HEK293T (cell line): ENCODE measurements at regions not wholly inside any gene's neighbourhood (a gene's known extent, or its start where the extent isn't known, plus 50 kb on each side); places are given as distances from the start of the nearest gene placed in this dataset.

Experiments used
- CTCF ChIA-PET: fragments of 350-600 bp; formaldehyde crosslinking; extraction: SDS; loops from one replicate; lab custom pipeline; 2021; ENCODE audit warnings: antibody characterized with exemption, inconsistent platforms; lab: Yijun Ruan, JAX
- POLR2A ChIA-PET: fragments of 350-600 bp; formaldehyde crosslinking; extraction: SDS; loops from one replicate; lab custom pipeline; 2020; ENCODE audit warnings: antibody characterized with exemption, inconsistent platforms; lab: Yijun Ruan, JAX
- DNase-seq: peaks from one replicate; pipeline ENCODE4 v3.0.0; 2012; ENCODE audit warnings: mixed read lengths; ENCODE audit errors: extremely low spot score
- ARNT ChIP-seq: fragments of 450-650 bp; IDR thresholded peaks from 2 replicates; pipeline ENCODE4 v1.6.1; 2017; ENCODE audit warnings: mild to moderate bottlenecking
- BHLHE40 ChIP-seq: fragments of 450-650 bp; IDR thresholded peaks from 2 replicates; pipeline ENCODE4 v1.6.1; 2016; ENCODE audit warnings: mild to moderate bottlenecking, moderate library complexity, borderline replicate concordance
- CTBP1 ChIP-seq: fragments of 450-650 bp; IDR thresholded peaks from 2 replicates; pipeline ENCODE4 v1.6.1; 2016; ENCODE audit warnings: borderline replicate concordance
- ELF4 ChIP-seq: fragments of 450-650 bp; IDR thresholded peaks from 2 replicates; pipeline ENCODE4 v1.6.1; 2017; ENCODE audit warnings: antibody characterized with exemption
- FOXA1 ChIP-seq: fragments of 450-650 bp; IDR thresholded peaks from 2 replicates; pipeline ENCODE4 v1.6.1; 2016; ENCODE audit warnings: mild to moderate bottlenecking
- FOXK2 ChIP-seq: fragments of 450-650 bp; IDR thresholded peaks from 2 replicates; pipeline ENCODE4 v1.6.1; 2016; ENCODE audit warnings: mild to moderate bottlenecking
- FOXM1 ChIP-seq: fragments of 450-650 bp; IDR thresholded peaks from 2 replicates; pipeline ENCODE4 v1.6.1; 2017; ENCODE audit warnings: mild to moderate bottlenecking, borderline replicate concordance
- HDGF ChIP-seq: fragments of 450-650 bp; IDR thresholded peaks from 2 replicates; pipeline ENCODE4 v1.6.1; 2017; ENCODE audit warnings: antibody characterized with exemption, borderline replicate concordance
- L3MBTL2 ChIP-seq: fragments of 450-650 bp; conservative IDR thresholded peaks from 2 replicates; pipeline ENCODE4 v1.6.1; 2016; ENCODE audit warnings: mild to moderate bottlenecking
- LEF1 ChIP-seq: fragments of 450-650 bp; IDR thresholded peaks from 2 replicates; pipeline ENCODE4 v1.6.1; 2017; ENCODE audit warnings: mild to moderate bottlenecking, borderline replicate concordance
- NFRKB ChIP-seq: fragments of 450-650 bp; IDR thresholded peaks from 2 replicates; pipeline ENCODE4 v1.6.1; 2016; ENCODE audit warnings: mild to moderate bottlenecking, moderate library complexity
- PKNOX1 ChIP-seq: fragments of 450-650 bp; IDR thresholded peaks from 2 replicates; pipeline ENCODE4 v1.6.1; 2016
- SP1 ChIP-seq: fragments of 450-650 bp; IDR thresholded peaks from 2 replicates; pipeline ENCODE4 v1.6.1; 2017
- SUZ12 ChIP-seq: fragments of 450-650 bp; IDR thresholded peaks from 2 replicates; pipeline ENCODE4 v1.6.1; 2016; ENCODE audit warnings: mild to moderate bottlenecking
- TARDBP ChIP-seq: fragments of 450-650 bp; IDR thresholded peaks from 2 replicates; pipeline ENCODE4 v1.6.1; 2016
- ZNF384 ChIP-seq: fragments of 450-650 bp; IDR thresholded peaks from 2 replicates; pipeline ENCODE4 v1.6.1; 2016

DNA sequence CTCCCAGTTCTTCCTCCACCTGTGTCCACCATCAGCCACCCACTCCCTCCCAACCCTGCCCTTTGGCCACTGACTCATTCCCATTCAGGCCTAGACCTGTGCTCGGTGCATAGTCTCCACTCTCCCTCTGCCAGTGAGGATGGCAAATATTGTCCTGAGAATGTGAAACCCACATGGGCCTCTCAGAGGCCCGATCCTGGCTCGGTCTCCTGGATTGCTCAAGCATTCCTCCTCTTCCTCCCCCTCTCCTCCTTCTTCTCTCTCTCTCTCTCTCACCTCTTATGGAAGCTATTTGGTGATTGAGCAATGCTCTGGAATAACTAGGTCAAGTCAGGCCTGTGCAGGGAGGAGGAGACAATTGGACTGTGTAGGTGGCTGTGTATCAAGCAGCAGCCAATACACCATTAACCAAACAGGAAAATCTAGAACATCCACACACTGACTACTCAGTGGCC, 99.9 kb downstream of the KLF4 start:
- POLR2A ChIA-PET = no interaction called here
- no peak for TF ChIP-seq HDGF
- no peak for TF ChIP-seq CTBP1
- TF ChIP-seq ELF4 = no peak
- no peak for TF ChIP-seq BHLHE40
- TF ChIP-seq SUZ12 = no peak
- no peak for TF ChIP-seq FOXK2
- no peak for TF ChIP-seq SP1
- no peak for TF ChIP-seq ARNT
- no peak for TF ChIP-seq TARDBP
- TF ChIP-seq FOXM1 = no peak
- TF ChIP-seq ZNF384 = no peak
- no peak for TF ChIP-seq PKNOX1
- TF ChIP-seq LEF1 = no peak
- no peak for TF ChIP-seq FOXA1
- no peak for TF ChIP-seq L3MBTL2
- no peak for TF ChIP-seq NFRKB
- CTCF ChIA-PET = no interaction called here
- DNase-seq = no peak

- ChIA-PET CTCF (no interaction called here), POLR2A (no interaction called here)
- DNase-seq = no peak
- TF ChIP-seq TARDBP (no peak), ZNF384 (no peak), ELF4 (no peak), NFRKB (no peak), SUZ12 (no peak), HDGF (no peak), ARNT (no peak), LEF1 (no peak), FOXA1 (no peak), FOXK2 (no peak), PKNOX1 (no peak), BHLHE40 (no peak), CTBP1 (no peak), SP1 (no peak), L3MBTL2 (no peak), FOXM1 (no peak)
Observed at GRCh38 chr9:107388890-107389289, 100.7 kb downstream of the KLF4 start.

DNA sequence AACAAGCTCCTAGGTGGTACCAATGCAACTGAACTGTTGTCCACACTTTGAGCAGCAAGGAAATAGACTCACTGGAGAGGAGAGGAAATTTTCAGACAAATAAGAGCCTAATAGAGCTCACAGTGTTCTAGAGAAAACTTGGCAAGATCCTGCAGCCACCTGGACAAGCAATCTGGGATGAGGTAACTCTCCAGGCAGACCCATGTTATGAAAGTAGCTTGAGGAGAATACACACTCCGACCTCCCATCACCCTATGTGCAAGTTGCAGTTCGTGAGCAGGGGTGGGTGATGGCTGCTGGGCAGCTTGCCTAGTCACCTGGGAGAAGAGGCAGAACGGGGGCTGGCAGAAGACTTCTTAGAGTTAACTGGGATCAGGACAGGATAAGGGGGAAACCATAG, 102.2 kb downstream of the KLF4 start:
- ChIA-PET POLR2A (no interaction called here), CTCF (no interaction called here)
- no peak for DNase-seq
- TF ChIP-seq HDGF (no peak), FOXA1 (no peak), ELF4 (no peak), FOXM1 (no peak), SP1 (no peak), NFRKB (no peak), CTBP1 (no peak), ARNT (no peak), ZNF384 (no peak), L3MBTL2 (no peak), SUZ12 (no peak), BHLHE40 (no peak)

DNA sequence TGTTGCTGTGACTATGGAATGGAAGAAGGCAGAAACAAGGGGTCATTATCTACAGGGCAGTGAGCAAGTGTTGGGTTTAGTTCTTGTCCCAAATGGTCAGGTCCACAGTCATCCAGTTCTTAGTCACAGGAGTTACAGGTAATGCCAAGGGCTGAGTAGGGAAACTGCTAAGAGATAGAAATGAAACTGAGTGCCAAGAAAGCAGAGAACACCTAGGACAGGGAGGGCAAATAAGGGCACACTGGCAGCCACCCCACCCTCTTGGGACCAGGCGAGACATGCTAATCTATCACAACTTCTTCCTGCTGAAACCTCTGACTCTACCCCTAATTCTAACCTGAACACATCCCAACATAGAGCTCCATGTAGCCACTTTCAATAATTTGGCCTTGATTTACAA, 103.2 kb downstream of the KLF4 start:
- TF ChIP-seq SP1 (no peak), FOXA1 (no peak), PKNOX1 (no peak), ZNF384 (no peak), L3MBTL2 (no peak), SUZ12 (no peak), NFRKB (no peak), ARNT (no peak)
- CTCF ChIA-PET = no interaction called here
- POLR2A ChIA-PET = no interaction called here
- no peak for DNase-seq
